OCI-LY1 (cell line): ENCODE measurements at regions not wholly inside any gene's neighbourhood (a gene's known extent, or its start where the extent isn't known, plus 50 kb on each side); places are given as distances from the start of the nearest gene placed in this dataset.

Experiments
- CTCF ChIP-seq: fragments of 200-600 bp; sonication (generic), shearing (Covaris generic); IDR thresholded peaks from 2 replicates; pipeline ENCODE4 v1.5.1; 2017; ENCODE audit warnings: mild to moderate bottlenecking, antibody characterized with exemption, low read length, moderate library complexity, mixed read lengths
- EZH2 ChIP-seq: fragments of 200-600 bp; sonication (generic), shearing (Covaris generic); IDR thresholded peaks from 2 replicates; pipeline ENCODE4 v1.8.0; 2017; ENCODE audit warnings: borderline replicate concordance, mixed run types, mild to moderate bottlenecking, antibody characterized with exemption, low read length, moderate library complexity, mixed read lengths

DNA sequence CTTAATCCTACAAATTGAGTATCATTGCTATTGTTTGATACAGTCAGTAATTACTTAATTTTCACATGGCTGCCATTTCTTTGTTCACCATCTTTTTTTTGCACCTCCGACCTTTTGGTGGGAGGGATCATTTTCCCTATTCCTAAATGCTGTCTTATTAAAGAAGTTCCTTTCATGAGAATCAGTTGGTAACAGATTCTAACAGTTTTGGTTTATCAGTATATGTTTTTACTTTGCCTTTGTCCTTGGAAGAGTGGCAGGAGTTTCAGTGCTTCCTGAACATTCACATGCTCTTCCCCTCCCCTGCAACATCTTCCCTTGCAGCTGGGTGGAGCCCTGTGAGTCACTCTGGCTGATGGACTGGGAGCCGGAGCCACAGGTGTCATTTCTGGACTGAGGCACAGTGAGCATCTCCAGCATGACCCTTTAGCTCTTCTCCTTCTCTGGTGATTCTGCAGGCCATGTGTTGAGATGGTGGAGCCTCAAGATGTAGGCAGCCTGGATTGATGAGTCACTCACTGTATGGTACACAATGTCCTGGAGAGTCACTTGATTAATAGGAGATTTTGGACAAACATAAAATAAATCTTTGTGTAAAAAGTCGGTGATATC lies 217.7 kb downstream of the URB2 start:
- TF ChIP-seq CTCF (peak; percentile 30; the same call in 1 of the 2 replicates), EZH2 (no peak)
